ENCODE measurements at regions not wholly inside any gene's neighbourhood (a gene's known extent, or its start where the extent isn't known, plus 50 kb on each side); places are given as distances from the start of the nearest gene placed in this dataset.
A peak's percentile ranks its signal among the peaks of the same experiment; 100 is the strongest.
"Not testable (repeated sequence)": the region's sequence is repeated elsewhere in the genome, so short reads cannot be mapped to it uniquely, and the experiment has no call there.

DNA sequence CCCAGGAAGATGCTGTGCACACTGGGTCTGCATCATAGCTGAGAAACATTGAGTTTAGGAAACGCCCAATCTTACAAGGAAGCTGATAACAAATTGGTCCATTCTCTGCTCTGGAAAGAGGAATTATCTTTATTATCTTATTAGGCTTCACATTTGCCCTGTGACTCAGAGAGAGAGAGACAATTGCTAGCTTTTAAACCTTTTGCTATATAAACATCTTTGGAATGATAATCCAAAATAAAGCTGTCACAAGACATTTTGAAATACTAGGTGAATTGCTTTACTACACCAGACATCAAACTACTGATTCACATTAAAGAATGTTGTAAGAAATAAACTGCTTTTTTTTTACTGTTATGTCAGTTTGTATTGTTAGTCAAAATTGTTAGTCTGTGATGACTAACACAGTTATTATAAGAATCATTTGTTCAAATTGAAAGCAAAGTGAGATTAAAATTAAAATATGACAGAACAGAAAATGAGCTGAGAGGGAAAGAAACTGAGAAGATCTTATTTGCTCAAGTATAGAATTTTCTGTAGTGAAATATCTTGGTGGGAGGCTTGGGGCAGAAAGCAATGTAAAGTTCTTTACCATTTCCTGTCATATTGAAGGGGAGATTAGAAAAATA lies 765.4 kb upstream of the PCDH10 start:
- no peak for DNase-seq

GRCh38 chr4:132384709-132385108 lies 764.4 kb upstream of the PCDH10 start:
- no peak for DNase-seq

DNA sequence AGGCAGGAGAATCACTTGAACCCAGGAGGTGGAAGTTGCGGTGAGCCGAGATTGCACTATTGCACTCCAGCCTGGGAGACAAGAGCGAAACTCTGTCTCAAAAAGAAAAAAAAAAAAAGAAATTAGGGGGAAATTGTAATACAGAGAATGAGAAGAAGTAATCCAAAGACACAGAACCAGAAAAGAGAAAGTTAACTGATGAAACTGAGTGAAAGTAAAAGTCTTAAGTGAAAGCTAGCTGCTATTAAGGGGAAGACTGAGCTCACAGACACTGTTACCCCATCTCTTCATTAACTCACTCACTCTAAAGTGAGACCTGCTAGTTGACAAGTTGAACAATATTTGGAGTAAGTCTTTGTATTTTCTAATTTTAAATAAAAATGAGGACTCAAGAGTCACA lies 763.0 kb upstream of the PCDH10 start:
- no peak for DNase-seq

DNA sequence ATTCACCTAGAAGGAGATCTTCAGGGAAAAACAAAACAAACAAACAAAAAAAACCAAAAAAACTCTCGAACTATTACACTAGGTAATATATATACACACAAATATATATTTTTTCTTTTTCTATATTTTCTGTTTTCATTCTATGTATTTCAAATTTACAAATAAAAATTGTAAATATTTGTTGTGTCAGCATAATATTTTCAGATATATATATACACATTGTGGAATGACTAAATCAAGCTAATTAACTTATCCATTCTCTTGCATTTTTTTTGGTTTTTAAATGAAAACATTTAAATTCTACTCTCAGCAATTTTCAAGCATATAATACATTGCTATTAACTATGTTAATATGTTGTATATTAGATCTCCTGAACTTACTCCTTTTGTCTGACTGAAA lies 762.0 kb upstream of the PCDH10 start:
- DNase-seq, result no peak

DNA sequence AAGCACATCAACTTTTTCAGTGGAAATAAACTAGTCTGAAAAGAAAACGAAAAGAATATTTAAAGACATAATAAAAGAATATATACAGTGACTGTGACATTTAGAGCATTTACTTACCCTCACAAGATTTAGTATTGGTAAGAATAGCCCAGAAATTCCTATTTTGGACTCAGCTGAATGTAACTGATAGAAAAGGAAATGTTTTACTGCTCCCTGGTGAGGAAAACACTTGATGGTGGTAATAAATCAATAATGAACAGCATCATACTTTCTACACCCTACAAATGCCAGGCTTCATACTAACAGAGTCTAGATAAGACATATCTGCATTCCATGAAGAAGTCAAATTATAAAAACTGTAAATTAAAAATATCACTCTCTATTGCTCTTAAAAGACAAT lies 753.5 kb upstream of the PCDH10 start:
- peak; percentile 26 for DNase-seq

- DNase-seq, result no peak
Measured at GRCh38 chr4:132396636-132397035, 752.5 kb upstream of the PCDH10 start.

DNA sequence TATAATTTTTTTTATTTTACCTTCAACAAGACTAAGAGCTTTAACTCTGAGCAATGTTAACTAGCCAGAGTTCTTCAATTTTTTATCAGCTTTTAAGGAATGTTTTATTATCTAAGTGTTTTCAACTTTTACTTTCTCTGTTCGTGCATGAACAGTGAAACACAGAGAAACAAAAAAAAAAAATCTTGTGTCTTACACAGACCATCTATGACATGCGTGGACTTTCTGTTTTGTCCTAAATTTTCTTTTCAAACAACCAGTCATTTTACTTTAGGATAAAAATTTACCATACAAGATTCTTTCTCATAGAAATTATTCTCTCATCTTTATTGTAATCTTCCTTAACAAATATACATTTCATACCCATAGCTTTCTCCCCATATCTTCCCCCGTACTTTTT lies 731.9 kb upstream of the PCDH10 start:
- DNase-seq, result no peak

DNA sequence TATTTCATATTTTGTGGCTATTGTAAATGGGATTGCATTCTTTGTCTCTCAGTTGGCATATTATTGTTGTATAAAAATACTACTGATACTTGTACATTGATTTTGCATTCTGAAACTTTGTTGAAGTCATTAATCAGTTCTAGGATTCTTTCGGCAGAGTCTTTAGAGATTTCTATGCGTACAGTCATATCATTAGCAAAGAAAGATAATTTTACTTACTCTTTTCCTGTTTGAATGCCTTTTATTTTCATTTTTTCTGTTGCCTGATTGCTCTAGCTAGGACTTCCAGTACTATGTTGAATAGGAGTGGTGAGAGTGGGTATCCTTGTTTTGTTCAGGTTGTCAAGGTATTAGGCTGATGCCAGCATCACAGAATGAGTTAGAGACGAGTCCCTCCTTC lies 722.0 kb upstream of the PCDH10 start:
- no peak for DNase-seq

DNA sequence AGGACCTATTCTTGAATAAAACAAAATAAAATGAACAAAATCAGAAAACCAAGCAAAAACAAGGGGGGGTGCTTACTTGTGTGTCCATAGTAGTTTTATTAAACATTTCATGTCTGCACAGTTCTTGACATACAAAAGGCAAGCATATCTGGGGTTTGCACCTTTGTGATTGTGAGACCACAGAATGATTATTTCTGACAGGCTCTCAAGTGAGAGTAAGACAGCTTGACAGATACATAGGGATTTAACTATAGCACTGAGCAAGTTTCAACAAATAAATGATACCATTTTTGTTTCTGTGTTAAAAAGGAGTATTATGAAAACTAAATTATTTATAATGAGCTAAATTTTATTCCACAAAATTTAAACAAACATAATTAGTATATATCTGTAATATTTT lies 712.0 kb upstream of the PCDH10 start:
- no peak for DNase-seq

DNA sequence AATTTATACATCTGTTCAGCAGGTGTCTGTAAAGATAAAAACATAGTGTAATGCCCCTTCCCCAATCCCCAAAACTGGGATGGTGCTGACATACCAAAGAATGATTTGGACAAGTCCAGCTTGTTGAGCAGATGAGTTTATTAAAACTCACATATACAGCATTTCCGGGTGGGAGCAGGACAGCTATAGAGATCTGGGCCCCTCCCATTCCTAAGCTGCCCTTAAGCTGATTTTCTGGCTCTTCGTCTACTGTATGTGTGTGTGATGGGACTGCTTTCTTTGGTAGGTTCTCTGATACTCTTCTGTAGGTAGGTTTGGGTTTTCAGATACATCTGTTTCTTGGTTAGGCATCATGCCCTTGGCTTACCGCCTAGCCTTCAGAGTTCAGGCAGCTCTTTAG lies 703.7 kb upstream of the PCDH10 start:
- no peak for DNase-seq

DNA sequence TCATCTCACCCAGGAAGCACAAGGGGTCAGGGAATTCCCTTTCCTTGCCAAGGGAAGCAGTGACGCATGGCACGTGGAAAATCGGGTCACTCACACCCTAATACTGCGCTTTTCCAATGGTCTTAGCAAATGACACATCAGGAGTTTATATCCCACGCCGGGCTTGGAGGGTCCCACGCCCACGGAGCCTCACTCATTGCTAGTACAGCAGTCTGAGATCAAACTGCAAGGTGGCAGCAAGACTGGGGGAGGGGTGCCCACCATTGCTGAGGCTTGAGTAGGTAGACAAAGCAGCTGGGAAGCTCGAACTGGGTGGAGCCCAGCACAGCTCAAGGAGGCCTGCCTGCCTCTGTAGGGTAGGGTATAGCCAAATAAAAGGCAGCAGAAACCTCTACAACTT lies 691.1 kb upstream of the PCDH10 start:
- not testable (repeated sequence) for DNase-seq

GRCh38 chr4:132479543-132479942 lies 669.6 kb upstream of the PCDH10 start:
- no peak for DNase-seq

DNA sequence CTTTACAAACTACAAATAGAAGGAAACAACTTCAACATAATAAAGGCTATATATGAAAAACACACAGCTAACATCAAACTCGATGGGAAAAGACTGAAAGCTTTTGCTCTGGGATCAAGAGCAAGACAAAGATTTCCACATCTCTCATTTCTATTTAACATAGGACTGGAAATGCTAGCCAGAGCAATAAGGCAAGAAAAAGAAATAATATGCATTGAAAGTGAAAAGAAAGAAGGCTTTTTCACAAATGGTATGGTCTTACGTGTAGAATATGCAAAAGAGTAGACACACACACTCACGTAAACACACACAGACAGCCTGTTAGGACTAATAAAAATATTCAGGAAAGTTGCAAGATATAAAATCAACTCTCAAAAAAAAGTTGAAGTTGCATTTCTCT lies 660.5 kb upstream of the PCDH10 start:
- no peak for DNase-seq

DNA sequence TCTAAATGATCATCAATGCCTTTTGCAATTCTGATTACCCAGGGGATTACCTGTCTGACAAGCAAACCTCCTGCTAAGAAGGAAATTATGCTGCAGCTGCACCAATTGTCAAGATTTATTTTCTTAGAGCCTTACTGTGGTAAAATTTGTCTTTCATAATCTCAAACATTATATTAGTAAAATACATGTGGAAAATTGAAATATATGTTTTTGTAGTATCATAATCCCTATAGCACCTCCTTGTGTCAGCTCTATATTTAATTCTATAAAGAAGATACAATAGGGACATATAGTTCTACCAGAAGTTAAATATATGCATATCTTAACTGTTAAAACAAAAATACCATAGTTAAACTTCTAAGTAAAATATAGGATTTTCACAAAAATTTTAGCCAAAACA lies 655.6 kb upstream of the PCDH10 start:
- DNase-seq, result no peak

GRCh38 chr4:132495267-132495812 lies 653.8 kb upstream of the PCDH10 start:
- not testable (repeated sequence) for DNase-seq

- no peak for DNase-seq
Measured at GRCh38 chr4:132498215-132498614, 650.9 kb upstream of the PCDH10 start.

GRCh38 chr4:132502096-132502552 lies 647.0 kb upstream of the PCDH10 start:
- DNase-seq, result no peak

DNA sequence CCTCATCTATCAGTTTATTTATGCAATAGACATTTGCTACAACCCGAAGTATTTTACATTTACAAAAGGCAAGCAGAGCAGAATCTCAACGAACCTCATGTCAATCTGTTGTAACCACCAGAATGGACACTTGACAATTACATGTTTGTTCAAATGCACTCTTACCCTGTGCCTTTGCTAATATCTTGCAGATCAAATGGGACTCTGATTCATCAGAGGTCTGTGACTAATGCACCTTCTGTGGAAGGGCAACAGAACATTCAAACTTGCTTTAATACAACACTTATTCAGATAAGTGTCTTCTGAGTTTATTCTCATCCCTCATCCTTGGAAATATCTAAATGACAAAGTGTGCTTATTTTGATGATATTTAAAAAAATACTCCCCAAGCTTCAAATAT lies 644.7 kb upstream of the PCDH10 start:
- no peak for DNase-seq

DNA sequence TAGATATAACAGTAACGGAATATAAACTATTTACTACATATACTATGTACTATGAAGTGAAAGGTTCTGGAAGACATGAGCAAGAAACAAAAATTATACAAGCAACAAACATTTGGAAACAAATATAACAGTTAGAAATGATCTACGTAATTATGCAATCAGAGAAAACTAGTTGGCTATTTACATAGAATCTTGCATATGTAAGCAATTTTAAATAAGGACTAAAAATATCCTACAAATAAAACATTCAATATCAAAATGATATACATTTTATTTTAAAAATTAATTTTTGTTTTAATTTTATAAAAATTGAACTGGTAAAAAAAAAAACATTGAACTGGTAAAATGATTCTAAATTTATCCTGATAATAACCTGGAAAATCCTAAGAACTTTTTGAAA lies 642.5 kb upstream of the PCDH10 start:
- DNase-seq, result no peak

- DNase-seq, result no peak
Measured at GRCh38 chr4:132513491-132513890, 635.6 kb upstream of the PCDH10 start.

GRCh38 chr4:132526652-132527051 lies 622.4 kb upstream of the PCDH10 start:
- DNase-seq, result no peak

- DNase-seq, result no peak
Measured at GRCh38 chr4:132527817-132528216, 621.3 kb upstream of the PCDH10 start.

DNA sequence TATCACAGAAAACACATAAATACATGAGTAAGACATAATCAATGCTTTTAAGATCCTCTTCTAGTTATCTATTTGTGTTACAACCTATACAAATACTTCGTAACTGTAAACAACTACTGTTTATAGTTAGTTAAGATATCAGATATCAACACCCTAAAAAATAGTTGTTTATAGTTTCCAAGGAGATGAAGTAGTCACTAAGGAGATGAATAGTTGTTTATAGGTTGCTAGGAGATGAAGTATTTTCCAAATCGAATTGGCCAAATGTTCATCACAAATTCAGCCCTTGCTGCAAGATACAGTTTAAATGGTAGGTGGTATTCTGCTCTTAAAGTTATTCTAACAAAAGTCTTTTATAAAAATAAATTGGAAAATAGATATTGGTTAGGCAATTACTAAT lies 618.2 kb upstream of the PCDH10 start:
- DNase-seq, result no peak

DNA sequence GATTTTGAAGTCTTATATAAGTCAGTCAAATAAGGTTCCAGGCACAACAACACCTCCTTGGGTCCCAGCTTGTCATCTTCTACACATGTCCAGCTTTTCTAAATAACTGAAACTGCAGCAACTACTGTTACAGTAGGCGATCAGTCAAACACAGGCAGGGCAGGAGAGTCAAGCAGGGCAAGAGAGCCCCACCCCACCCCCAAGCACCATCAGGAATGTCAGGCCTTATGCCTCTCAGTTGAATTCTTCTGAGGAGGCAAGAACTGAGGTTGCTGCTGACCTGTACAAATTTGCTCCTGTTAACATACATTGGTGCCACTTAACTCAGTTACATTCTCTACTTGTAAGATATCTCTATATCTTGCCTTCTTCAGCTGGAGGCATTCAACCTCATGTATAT lies 608.8 kb upstream of the PCDH10 start:
- DNase-seq, result no peak

DNA sequence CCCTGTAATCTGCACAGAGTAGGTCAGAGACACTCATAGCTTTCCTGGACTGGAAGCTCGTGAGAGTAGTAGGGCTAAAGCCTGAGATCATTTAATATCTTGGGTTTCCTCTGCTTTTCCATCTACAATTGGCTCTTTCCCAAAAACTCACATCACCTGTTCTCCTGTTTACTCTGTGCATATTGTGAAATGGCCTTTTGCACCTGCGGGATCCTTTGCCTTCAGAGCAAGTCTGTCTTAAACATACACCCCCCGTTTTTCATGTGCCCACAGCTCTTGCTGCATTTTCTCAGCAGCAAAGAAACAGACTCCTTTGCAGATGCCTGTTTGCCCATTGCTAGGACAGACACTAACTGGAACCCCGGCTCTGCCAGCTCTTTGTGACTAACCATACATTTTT lies 608.3 kb upstream of the PCDH10 start:
- no peak for DNase-seq
